ENCODE measurements at regions not wholly inside any gene's neighbourhood (a gene's known extent, or its start where the extent isn't known, plus 50 kb on each side); places are given as distances from the start of the nearest gene placed in this dataset.

GRCh38 chr2:56100791-56101312 is 82.9 kb upstream of the CCDC85A start:
- TF ChIP-seq RCOR1 (IDR thresholded peaks at IDR 0.05; ENCODE audit: insufficient replicate concordance, low read length) (no peak), POLR2A (IDR thresholded peaks at IDR 0.05; ENCODE audit: low read depth, low read length) (no peak)
- Histone ChIP-seq H3K4ac (ENCODE audit: low read depth, low read length) (no peak overlapping the region), H2BK15ac (ENCODE audit: low read depth, low read length) (no peak overlapping the region), H3K9me1 (ENCODE audit: insufficient read depth, low read length) (no peaks in the 10 kb centered on the region), H2BK20ac (ENCODE audit: low read depth, low read length) (no peak overlapping the region), H2AK5ac (ENCODE audit: low read depth, low read length) (no peak overlapping the region), H2AK9ac (replicated peaks; ENCODE audit: low read depth, low read length, poor library complexity) (no peak overlapping the region), H3K9ac (ENCODE audit: low read depth, low read length) (no peak overlapping the region), H4K20me1 (ENCODE audit: insufficient read depth, low read length) (no peaks in the 10 kb centered on the region), H3K23ac (ENCODE audit: low read depth, low read length) (no peak overlapping the region), H3K4me1 (ENCODE audit: control insufficient read depth, insufficient read depth, low read length) (no peaks in the 10 kb centered on the region), H3K27me3 (ENCODE audit: control insufficient read depth, insufficient read depth, low read length) (no peaks in the 10 kb centered on the region), H2BK5ac (ENCODE audit: low read depth, low read length, poor library complexity, severe bottlenecking) (no peak overlapping the region), H2AFZ (replicated peaks; ENCODE audit: low read length, poor library complexity) (no peak overlapping the region), H3K56ac (ENCODE audit: extremely low read depth, insufficient read depth, low read length) (no peak overlapping the region), H3K4me2 (ENCODE audit: low read depth, low read length) (no peak overlapping the region), H3K79me1 (ENCODE audit: low read depth in 1 of 2, low read length in 2 of 2) (no peaks in the 10 kb centered on the region), H3K36me3 (ENCODE audit: control insufficient read depth, insufficient read depth, low read length) (no peaks in the 10 kb centered on the region), H3K27ac (ENCODE audit: insufficient read depth, low read length) (no peak overlapping the region), H3K4me3 (ENCODE audit: insufficient read depth, low read depth, low read length) (no peak overlapping the region), H3K18ac (ENCODE audit: low read depth, low read length) (no peak overlapping the region), H4K8ac (ENCODE audit: low read depth in 2 of 2, low read length in 2 of 2) (no peak overlapping the region), H2BK120ac (ENCODE audit: low read depth, low read length) (no peak overlapping the region), H4K5ac (ENCODE audit: low read depth, low read length) (no peak overlapping the region), H4K91ac (ENCODE audit: insufficient read depth, low read depth, low read length) (no peak overlapping the region), H3K14ac (replicated peaks; ENCODE audit: low read depth, low read length) (no peak overlapping the region), H3K9me3 (ENCODE audit: control insufficient read depth, insufficient read depth, low read length) (no peaks in the 10 kb centered on the region)
- DNase-seq: no peak
- in situ Hi-C loops (cut with MboI; ENCODE audit: low sequenced_read_pairs) (no loop called here), intact Hi-C loops (cut with micrococcal nuclease) (no loop called here), dilution Hi-C loops (cut with HindIII; ENCODE audit: low sequenced_read_pairs, unreplicated experiment) (no loop called here)
- WGBS, 2 experiments (ENCODE audit: extremely low coverage in 2 of 2, insufficient read length in 1 of 2): no CpG with 5 or more reads among the region's 1 CpG
- POLR2A ChIA-PET (ENCODE audit: unreplicated experiment): no interaction called here
- ATAC-seq (ENCODE audit: low read depth): no peak
- BruUV-seq (replicated peaks): no TSS peak
- CTCF ChIA-PET: no interaction called here

Data from IMR-90 (cell line).